ENCODE measurements at regions not wholly inside any gene's neighbourhood (a gene's known extent, or its start where the extent isn't known, plus 50 kb on each side); places are given as distances from the start of the nearest gene placed in this dataset.
"Not testable (repeated sequence)": the region's sequence is repeated elsewhere in the genome, so short reads cannot be mapped to it uniquely, and the experiment has no call there.

DNA sequence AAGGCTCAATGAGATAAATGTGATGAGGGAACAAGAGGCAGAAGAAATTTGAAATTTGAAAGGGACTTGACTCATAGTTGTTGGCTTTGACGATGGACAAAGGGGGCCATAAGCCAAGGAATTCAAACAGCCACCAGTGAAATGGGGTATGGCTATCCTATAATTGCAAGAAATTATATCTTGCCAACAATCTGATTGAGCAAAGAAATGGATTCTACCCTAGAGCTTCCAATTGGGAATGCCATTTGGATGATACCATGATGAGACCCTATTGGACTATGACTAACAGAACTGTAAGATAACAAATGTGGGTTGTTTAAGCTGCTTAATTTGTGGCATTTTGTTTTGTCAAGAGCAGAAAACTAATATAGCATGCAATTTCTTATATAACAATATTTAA, 270.1 kb upstream of the ARSJ start:
- DNase-seq (ENCODE audit: low read depth, low spot score): no peak

GRCh38 chr4:114249976-114250375, 270.5 kb upstream of the ARSJ start:
- DNase-seq (ENCODE audit: low read depth, low spot score): no peak

DNA sequence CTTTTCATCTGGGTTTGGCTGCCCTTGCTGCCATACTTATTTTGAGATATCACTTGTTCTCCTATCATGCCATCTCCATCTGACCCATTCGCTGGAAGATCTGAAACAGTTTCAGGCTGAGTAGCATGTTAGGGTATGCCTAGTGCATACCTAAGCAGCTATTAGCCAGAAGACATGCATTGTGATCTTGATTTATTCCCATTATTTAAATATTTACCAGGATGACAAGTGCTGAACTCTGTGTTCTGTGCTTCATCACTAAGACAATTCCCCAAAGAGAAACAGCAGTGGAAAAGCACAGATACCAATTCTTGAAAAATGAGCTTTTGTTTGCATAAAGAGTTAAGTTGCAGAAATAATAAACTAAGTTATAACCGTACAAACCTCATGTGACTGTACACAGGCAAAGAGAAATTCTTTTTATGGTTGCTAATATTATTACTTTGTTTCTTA, 271.0 kb upstream of the ARSJ start:
- peak; percentile 61 for DNase-seq (ENCODE audit: low read depth, low spot score)

GRCh38 chr4:114251020-114251419, 271.6 kb upstream of the ARSJ start:
- DNase-seq (ENCODE audit: low read depth, low spot score): no peak

- DNase-seq (ENCODE audit: low read depth, low spot score): no peak
Measured at GRCh38 chr4:114252499-114252898, 273.1 kb upstream of the ARSJ start.

GRCh38 chr4:114257501-114257900, 278.1 kb upstream of the ARSJ start:
- no peak for DNase-seq (ENCODE audit: low read depth, low spot score)

- not testable (repeated sequence) for DNase-seq (ENCODE audit: low read depth, low spot score)
Measured at GRCh38 chr4:114262421-114262820, 283.0 kb upstream of the ARSJ start.

- no peak for DNase-seq (ENCODE audit: low read depth, low spot score)
Measured at GRCh38 chr4:114263233-114263632, 283.8 kb upstream of the ARSJ start.

DNA sequence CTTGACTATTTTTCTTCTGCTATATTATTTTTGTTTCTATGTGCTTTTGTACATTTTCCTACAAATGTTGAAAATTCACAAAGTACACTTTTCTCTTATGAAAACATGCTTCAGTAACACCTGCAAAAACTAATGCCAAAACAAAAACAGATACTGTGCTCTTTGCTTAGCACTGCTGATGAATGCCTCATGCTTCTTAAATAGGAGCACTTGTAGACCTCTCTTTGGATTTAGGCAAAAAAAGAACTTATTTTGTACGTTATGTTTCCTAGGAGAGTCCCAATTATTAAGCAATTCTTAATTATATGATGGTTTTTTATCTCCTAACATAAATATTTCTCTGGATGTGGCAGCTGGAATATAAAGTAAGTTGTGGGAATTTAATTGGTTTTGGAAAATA, 285.0 kb upstream of the ARSJ start:
- no peak for DNase-seq (ENCODE audit: low read depth, low spot score)

GRCh38 chr4:114264877-114265291, 285.4 kb upstream of the ARSJ start:
- DNase-seq (ENCODE audit: low read depth, low spot score): no peak

DNA sequence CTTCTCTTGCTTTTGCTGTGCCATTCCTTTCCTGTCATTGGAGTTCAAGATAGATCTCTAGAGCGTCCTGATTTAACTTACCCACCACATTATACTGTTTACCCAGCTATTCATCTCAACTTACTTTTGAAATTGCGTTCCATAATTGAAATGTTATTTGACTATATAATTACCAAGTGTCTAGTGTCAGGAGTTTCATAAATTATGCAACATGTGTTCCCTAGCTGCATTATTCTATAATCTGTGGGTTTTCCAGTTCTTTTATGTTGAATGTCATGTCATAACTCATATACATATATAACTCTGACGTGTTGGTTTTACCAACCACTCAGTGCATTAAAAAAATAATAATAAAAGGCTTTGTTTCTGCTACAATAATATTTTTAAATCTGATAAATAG, 285.9 kb upstream of the ARSJ start:
- DNase-seq (ENCODE audit: low read depth, low spot score): no peak

GRCh38 chr4:114267976-114268375, 288.5 kb upstream of the ARSJ start:
- no peak for DNase-seq (ENCODE audit: low read depth, low spot score)

- DNase-seq (ENCODE audit: low read depth, low spot score): no peak
Measured at GRCh38 chr4:114271031-114271430, 291.6 kb upstream of the ARSJ start.

- DNase-seq (ENCODE audit: low read depth, low spot score): peak; percentile 85
Measured at GRCh38 chr4:114272226-114272625, 292.8 kb upstream of the ARSJ start.

GRCh38 chr4:114273238-114273637, 293.8 kb upstream of the ARSJ start:
- no peak for DNase-seq (ENCODE audit: low read depth, low spot score)

DNA sequence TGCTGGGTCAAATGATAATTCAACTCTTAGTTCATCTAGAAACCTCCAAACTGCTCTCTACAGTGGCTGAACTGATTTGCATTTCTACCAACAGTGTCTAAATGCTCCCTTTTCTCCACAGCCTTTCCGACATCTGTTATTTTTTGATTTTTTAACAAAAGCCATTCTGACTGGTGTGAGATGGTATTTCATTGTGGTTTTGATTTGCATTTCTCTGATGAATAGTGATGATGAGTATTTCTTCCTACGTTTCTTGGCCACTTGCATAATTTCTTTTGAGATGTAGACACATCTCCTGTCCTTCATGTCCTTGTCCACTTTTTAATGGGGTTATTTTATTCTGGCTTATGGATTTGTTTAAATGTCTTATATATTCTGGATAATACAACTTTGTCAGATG, 298.2 kb upstream of the ARSJ start:
- no peak for DNase-seq (ENCODE audit: low read depth, low spot score)

DNA sequence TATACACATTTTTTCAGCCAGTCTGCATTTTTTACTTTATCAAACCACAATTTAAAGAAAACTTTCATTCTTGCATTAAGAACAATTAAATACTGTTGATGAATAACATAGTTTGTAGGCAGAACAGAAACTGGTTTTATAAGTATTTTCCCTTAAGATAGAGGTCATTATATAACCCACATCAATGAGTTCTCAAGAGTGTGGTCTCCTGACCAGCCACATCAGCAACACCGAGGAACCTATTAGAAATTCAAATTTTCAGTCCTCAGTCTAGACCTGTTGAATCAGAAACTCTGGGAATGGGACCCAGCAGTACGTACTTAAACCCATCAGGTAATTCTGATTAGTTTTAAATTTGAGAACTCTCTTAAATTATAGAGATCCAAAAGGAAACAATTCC, 299.6 kb upstream of the ARSJ start:
- DNase-seq (ENCODE audit: low read depth, low spot score): no peak

GRCh38 chr4:114279711-114280110, 300.3 kb upstream of the ARSJ start:
- DNase-seq (ENCODE audit: low read depth, low spot score): no peak

DNA sequence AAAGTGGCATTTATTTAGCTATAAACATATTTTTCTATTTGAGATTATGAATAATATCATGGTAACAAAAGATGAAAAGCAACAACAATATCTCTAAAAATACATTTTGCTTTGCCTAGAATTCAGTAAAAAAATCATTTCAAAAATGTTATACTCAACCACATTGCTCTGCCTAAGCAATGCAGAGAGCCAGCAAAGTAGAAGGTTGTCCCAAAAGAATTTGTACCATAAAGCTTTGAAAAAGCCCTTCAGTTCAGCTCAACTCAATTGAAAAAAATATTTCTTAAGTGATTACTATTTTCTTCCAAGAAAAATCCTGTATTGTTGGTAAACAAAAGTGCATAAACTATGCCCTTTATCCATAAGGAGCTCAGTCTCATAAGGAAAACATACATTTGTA, 301.2 kb upstream of the ARSJ start:
- DNase-seq (ENCODE audit: low read depth, low spot score): no peak

GRCh38 chr4:114281164-114281960, 301.9 kb upstream of the ARSJ start:
- no peak for DNase-seq (ENCODE audit: low read depth, low spot score)

DNA sequence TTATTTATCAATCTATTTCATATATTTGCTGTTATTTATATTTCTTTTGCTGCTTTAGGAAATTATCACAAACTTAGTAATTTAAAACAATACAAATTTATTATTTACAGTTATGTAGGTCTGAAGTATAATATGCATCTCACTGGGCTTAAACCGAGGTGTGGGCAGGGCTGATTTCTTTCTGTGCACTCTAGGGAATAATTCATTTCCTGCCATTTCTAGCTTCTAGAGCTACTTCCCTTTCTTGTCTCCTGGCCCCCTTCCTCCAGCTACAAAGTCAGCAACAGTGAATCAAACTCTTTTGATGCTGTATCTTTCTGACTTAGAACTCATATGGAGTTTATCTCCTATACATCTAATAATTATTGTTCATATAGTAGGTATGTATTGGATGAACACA, 303.5 kb upstream of the ARSJ start:
- no peak for DNase-seq (ENCODE audit: low read depth, low spot score)

- DNase-seq (ENCODE audit: low read depth, low spot score): no peak
Measured at GRCh38 chr4:114284629-114285028, 305.2 kb upstream of the ARSJ start.

GRCh38 chr4:114286262-114286810, 306.9 kb upstream of the ARSJ start:
- DNase-seq (ENCODE audit: low read depth, low spot score): no peak

Measured in smooth muscle cell of the brain vasculature (primary cell).